ENCODE measurements at regions not wholly inside any gene's neighbourhood (a gene's known extent, or its start where the extent isn't known, plus 50 kb on each side); places are given as distances from the start of the nearest gene placed in this dataset.
"Not testable (repeated sequence)": the region's sequence is repeated elsewhere in the genome, so short reads cannot be mapped to it uniquely, and the experiment has no call there.

GRCh38 chr2:60356346-60356745 is 197.1 kb downstream of the BCL11A start:
- no peak for FAIRE-seq

- no peak for FAIRE-seq
Observed at GRCh38 chr2:60355849-60356261, 197.6 kb downstream of the BCL11A start.

GRCh38 chr2:60354713-60355112 is 198.7 kb downstream of the BCL11A start:
- no peak for FAIRE-seq

- no peak for FAIRE-seq
Observed at GRCh38 chr2:60353863-60354262, 199.6 kb downstream of the BCL11A start.

- FAIRE-seq, result no peak
Observed at GRCh38 chr2:60353406-60353800, 200.1 kb downstream of the BCL11A start.

- FAIRE-seq, result no peak
Observed at GRCh38 chr2:60352491-60353405, 200.7 kb downstream of the BCL11A start.

GRCh38 chr2:60351802-60352201 is 201.7 kb downstream of the BCL11A start:
- FAIRE-seq, result no peak

GRCh38 chr2:60351321-60351720 is 202.1 kb downstream of the BCL11A start:
- FAIRE-seq, result no peak

GRCh38 chr2:60350791-60351190 is 202.7 kb downstream of the BCL11A start:
- FAIRE-seq, result no peak

GRCh38 chr2:60347781-60348180 is 205.7 kb downstream of the BCL11A start:
- FAIRE-seq, result no peak

- not testable (repeated sequence) for FAIRE-seq
Observed at GRCh38 chr2:60342491-60342890, 211.0 kb downstream of the BCL11A start.

- FAIRE-seq, result no peak
Observed at GRCh38 chr2:60341151-60341550, 212.3 kb downstream of the BCL11A start.

- FAIRE-seq, result no peak
Observed at GRCh38 chr2:60339286-60339685, 214.2 kb downstream of the BCL11A start.

GRCh38 chr2:60337142-60337497 is 216.3 kb downstream of the BCL11A start:
- FAIRE-seq, result no peak

- FAIRE-seq, result no peak
Observed at GRCh38 chr2:60336442-60337141, 216.9 kb downstream of the BCL11A start.

- FAIRE-seq, result no peak
Observed at GRCh38 chr2:60335533-60336237, 217.8 kb downstream of the BCL11A start.

- FAIRE-seq, result no peak
Observed at GRCh38 chr2:60334610-60335009, 218.8 kb downstream of the BCL11A start.

- no peak for FAIRE-seq
Observed at GRCh38 chr2:60333264-60333663, 220.2 kb downstream of the BCL11A start.

- FAIRE-seq, result no peak
Observed at GRCh38 chr2:60331115-60331809, 222.2 kb downstream of the BCL11A start.

GRCh38 chr2:60329225-60329624 is 224.2 kb downstream of the BCL11A start:
- no peak for FAIRE-seq

- no peak for FAIRE-seq
Observed at GRCh38 chr2:60324536-60324935, 228.9 kb downstream of the BCL11A start.

- FAIRE-seq, result no peak
Observed at GRCh38 chr2:60321816-60322215, 231.6 kb downstream of the BCL11A start.

GRCh38 chr2:60320724-60321123 is 232.7 kb downstream of the BCL11A start:
- no peak for FAIRE-seq

All from islet of Langerhans (tissue), 1 donor.